Ascending aorta (tissue), 2 donors: ENCODE measurements at regions not wholly inside any gene's neighbourhood (a gene's known extent, or its start where the extent isn't known, plus 50 kb on each side); places are given as distances from the start of the nearest gene placed in this dataset.

Experiments
- DNase-seq, 2 donors: peaks; one replicate each; pipeline ENCODE4 v3.0.0-alpha.2; 2019; ENCODE audit warnings: low spot score in 2 of 2
- H3K27ac ChIP-seq, 2 donors: fragments of 200-600 bp; sonication (generic); one replicate each; pipeline ENCODE4 v1.5.1; 2016 to 2017; ENCODE audit warnings: mild to moderate bottlenecking in 1 of 2
- H3K27me3 ChIP-seq: fragments of 200-600 bp; sonication (generic); one replicate; pipeline ENCODE4 v1.5.1; 2017
- H3K36me3 ChIP-seq, 2 donors: fragments of 200-600 bp; sonication (generic); one replicate each; pipeline ENCODE4 v1.5.1; 2016
- H3K4me1 ChIP-seq, 2 donors: fragments of 200-600 bp; sonication (generic); one replicate each; pipeline ENCODE4 v1.5.1; 2016 to 2017; ENCODE audit warnings: mild to moderate bottlenecking in 1 of 2
- H3K4me3 ChIP-seq, 2 donors: fragments of 200-600 bp; sonication (generic); one replicate each; pipeline ENCODE4 v1.5.1; 2016 to 2017; ENCODE audit warnings: mild to moderate bottlenecking in 1 of 2
- H3K9me3 ChIP-seq, 2 donors: fragments of 200-600 bp; sonication (generic); one replicate each; pipeline ENCODE4 v1.5.1; 2016
- intact Hi-C: fragments of 100-400 bp; cut with DNase I; formaldehyde crosslinking; loops from one replicate; pipeline ENCODE4 v1.15.1; 2023
- TF ChIP-seq, protein P1 (sequence below), 3 experiments: fragments of 200-600 bp in 2 of 3; fragments of 450-650 bp in 1 of 3; sonication (generic) in 2 of 3; IDR thresholded peaks; one replicate each; pipeline ENCODE4 v1.5.1; 2016 to 2019; ENCODE audit warnings: antibody characterized with exemption in 3 of 3, mild to moderate bottlenecking in 1 of 3, moderate library complexity in 1 of 3

DNA sequence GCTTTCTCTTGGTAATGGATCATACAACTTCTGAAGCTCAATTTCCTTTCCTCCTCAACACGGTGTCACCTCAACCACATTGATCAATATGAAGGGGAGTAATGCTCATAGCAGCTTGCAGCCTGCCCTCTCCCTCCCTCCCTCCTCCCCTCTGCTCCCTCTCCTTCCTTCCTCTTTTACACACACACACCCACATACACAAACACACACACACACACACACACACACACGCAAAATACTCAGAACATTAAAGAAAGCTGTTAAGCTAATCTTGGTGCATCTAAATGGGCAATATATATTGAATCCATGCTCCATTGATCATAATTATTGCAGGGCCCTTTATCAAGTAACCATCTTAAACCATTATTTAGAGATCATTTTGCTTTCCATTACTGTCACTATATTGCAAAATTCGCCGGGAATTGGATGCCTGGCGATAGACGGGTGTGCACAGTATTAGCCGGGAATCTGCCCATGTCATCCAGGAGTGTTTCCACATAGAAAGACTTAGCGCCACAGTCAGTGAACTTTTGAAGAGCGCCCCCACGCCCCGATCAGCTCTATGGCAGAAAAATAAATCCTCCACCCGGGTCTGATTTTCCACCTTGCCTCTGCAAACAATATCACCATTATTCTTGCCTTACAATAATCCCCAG is 122.0 kb downstream of the PRLHR start:
- Histone ChIP-seq H3K27ac (no peak overlapping the region), H3K4me1 (no peaks in the 10 kb centered on the region), H3K36me3 (no peaks in the 10 kb centered on the region), H3K27me3 (no peaks in the 10 kb centered on the region), H3K9me3 (peaks cover 0 to 3% of the 10 kb centered on the region in 2 donors), H3K4me3 (no peak overlapping the region)
- TF ChIP-seq, protein P1, sequence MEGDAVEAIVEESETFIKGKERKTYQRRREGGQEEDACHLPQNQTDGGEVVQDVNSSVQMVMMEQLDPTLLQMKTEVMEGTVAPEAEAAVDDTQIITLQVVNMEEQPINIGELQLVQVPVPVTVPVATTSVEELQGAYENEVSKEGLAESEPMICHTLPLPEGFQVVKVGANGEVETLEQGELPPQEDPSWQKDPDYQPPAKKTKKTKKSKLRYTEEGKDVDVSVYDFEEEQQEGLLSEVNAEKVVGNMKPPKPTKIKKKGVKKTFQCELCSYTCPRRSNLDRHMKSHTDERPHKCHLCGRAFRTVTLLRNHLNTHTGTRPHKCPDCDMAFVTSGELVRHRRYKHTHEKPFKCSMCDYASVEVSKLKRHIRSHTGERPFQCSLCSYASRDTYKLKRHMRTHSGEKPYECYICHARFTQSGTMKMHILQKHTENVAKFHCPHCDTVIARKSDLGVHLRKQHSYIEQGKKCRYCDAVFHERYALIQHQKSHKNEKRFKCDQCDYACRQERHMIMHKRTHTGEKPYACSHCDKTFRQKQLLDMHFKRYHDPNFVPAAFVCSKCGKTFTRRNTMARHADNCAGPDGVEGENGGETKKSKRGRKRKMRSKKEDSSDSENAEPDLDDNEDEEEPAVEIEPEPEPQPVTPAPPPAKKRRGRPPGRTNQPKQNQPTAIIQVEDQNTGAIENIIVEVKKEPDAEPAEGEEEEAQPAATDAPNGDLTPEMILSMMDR (IDR thresholded peaks at IDR 0.05): no peak
- no peak for DNase-seq
- intact Hi-C loops: no loop called here

DNA sequence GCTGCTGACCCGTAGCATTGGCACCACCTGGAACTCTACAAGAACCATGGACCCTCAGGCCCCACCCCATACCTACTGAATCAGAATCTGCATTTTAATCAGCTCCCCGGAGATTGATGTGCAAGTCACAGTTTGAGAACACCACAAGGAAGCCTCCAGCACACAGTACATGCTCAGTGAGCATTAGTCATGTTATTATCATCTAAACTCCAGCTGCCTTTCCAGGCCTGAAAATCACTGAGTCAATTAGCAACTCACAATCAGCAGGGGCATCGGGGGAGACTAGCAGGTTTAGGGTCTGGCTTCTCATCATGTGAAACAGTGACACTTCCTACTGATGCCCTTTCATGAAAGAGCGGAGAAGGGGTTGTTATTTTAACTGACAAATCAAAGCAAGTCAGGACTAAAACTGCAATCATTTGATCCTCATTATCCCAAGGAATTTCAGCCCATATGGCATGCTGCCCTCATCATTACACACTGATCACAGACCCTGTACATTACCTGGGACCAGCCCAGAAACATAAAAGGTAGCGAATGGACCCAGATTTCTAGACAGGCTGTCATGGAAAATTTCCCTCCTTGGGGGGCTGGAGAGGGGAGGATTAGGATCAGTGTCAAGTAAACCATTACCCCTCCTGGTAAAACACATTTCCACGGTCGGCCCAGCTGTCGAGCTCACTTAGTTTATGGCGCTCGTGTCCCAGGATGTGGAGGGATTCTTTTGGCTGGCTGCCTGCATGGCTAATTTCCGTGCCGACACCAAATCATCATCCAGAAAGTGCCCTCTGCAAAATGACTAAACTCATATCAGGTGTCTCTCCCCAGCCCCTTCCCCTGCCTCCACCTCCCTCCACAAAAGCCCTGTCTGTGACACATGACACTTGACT is 122.8 kb downstream of the PRLHR start:
- no peak for DNase-seq
- Histone ChIP-seq H3K27ac (no peak overlapping the region), H3K4me1 (no peaks in the 10 kb centered on the region), H3K36me3 (no peaks in the 10 kb centered on the region), H3K9me3 (peaks cover 0 to 3% of the 10 kb centered on the region in 2 donors), H3K27me3 (no peaks in the 10 kb centered on the region), H3K4me3 (no peak overlapping the region)
- TF ChIP-seq, protein P1 (IDR thresholded peaks at IDR 0.05): no peak
- intact Hi-C loops: no loop called here

GRCh38 chr10:118471863-118472262 is 123.6 kb downstream of the PRLHR start:
- TF ChIP-seq, protein P1 (IDR thresholded peaks at IDR 0.05): no peak
- Histone ChIP-seq H3K9me3 (peaks cover 0 to 3% of the 10 kb centered on the region in 2 donors), H3K27ac (no peak overlapping the region), H3K4me1 (no peaks in the 10 kb centered on the region), H3K4me3 (no peak overlapping the region), H3K36me3 (no peaks in the 10 kb centered on the region), H3K27me3 (no peaks in the 10 kb centered on the region)
- intact Hi-C loops: no loop called here
- no peak for DNase-seq

GRCh38 chr10:118470470-118470869 is 125.0 kb downstream of the PRLHR start:
- H3K27ac ChIP-seq: no peak overlapping the region
- peaks cover 0 to 3% of the 10 kb centered on the region in 2 donors for H3K9me3 ChIP-seq
- H3K4me3 ChIP-seq: no peak overlapping the region
- intact Hi-C loops: no loop called here
- no peak for DNase-seq
- H3K4me1 ChIP-seq: no peaks in the 10 kb centered on the region
- no peaks in the 10 kb centered on the region for H3K36me3 ChIP-seq
- no peaks in the 10 kb centered on the region for H3K27me3 ChIP-seq
- TF ChIP-seq, protein P1 (IDR thresholded peaks at IDR 0.05): no peak

DNA sequence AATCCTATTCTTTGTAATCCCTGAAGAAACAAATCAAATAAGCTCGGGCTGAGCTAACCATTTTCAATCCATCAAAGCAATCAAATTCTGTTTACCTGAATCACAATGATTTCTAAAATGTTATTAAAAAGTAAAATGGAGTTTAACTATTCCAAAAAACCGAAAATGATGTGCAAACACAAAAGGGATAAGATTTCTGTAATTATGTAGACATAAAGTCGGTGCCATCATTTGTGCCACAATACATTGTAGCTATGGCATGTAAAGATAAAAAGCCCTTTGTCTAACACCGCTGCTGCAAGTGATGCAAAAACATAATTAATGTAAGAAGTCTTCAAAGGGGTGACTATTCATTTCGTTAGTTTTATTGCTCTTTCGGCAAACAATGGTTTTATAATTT is 125.1 kb upstream of the FAM204A start:
- H3K4me1 ChIP-seq: no peaks in the 10 kb centered on the region
- no peak overlapping the region for H3K4me3 ChIP-seq
- H3K36me3 ChIP-seq: no peaks in the 10 kb centered on the region
- intact Hi-C loops: loop anchor here (10.0 kb wide), 1 partner anchor 972 kb away; no protein-coding TSS in a partner anchor
- H3K27ac ChIP-seq: no peak overlapping the region
- H3K27me3 ChIP-seq: no peaks in the 10 kb centered on the region
- TF ChIP-seq, protein P1 (IDR thresholded peaks at IDR 0.05): no peak
- peaks cover 0 to 3% of the 10 kb centered on the region in 2 donors for H3K9me3 ChIP-seq
- no peak for DNase-seq
